OCI-LY1 (cell line): ENCODE measurements at regions not wholly inside any gene's neighbourhood (a gene's known extent, or its start where the extent isn't known, plus 50 kb on each side); places are given as distances from the start of the nearest gene placed in this dataset.

Experiments
- H2AFZ ChIP-seq: fragments of 200-600 bp; sonication (generic), shearing (Covaris generic); 2 replicates; pipeline ENCODE4 v1.6.0; 2014; ENCODE audit warnings: antibody characterized with exemption, mild to moderate bottlenecking, low read length
- H3F3A ChIP-seq: fragments of 200-600 bp; sonication (generic), shearing (Covaris generic); 2 replicates; pipeline ENCODE4 v1.6.0; 2014; ENCODE audit warnings: mild to moderate bottlenecking, antibody characterized with exemption, low read length, moderate library complexity; ENCODE audit not compliant: insufficient read depth
- H3K27ac ChIP-seq: fragments of 200-600 bp; sonication (generic); 2 replicates; pipeline ENCODE4 v1.5.1; 2014; ENCODE audit warnings: low read length, mixed run types, mild to moderate bottlenecking, low read depth; ENCODE audit not compliant: poor library complexity, severe bottlenecking
- H3K27me3 ChIP-seq: fragments of 200-600 bp; sonication (generic); 2 replicates; pipeline ENCODE4 v1.6.0; 2014; ENCODE audit warnings: antibody characterized with exemption, mild to moderate bottlenecking, low read length, moderate library complexity; ENCODE audit not compliant: insufficient read depth
- H3K36me3 ChIP-seq: fragments of 200-600 bp; sonication (generic); 2 replicates; pipeline ENCODE4 v1.6.1; 2014; ENCODE audit warnings: mild to moderate bottlenecking, antibody characterized with exemption, low read length, moderate library complexity, mixed read lengths; ENCODE audit not compliant: insufficient read depth
- H3K4me1 ChIP-seq: fragments of 200-600 bp; sonication (generic); 2 replicates; pipeline ENCODE4 v1.5.1; 2014; ENCODE audit warnings: mild to moderate bottlenecking, low read length, moderate library complexity; ENCODE audit not compliant: insufficient read depth, severe bottlenecking
- H3K4me2 ChIP-seq: fragments of 200-600 bp; sonication (generic), shearing (Covaris generic); 2 replicates; pipeline ENCODE4 v1.6.1; 2014; ENCODE audit warnings: low read length
- H3K4me3 ChIP-seq: fragments of 200-600 bp; sonication (generic); 2 replicates; pipeline ENCODE4 v1.5.1; 2014; ENCODE audit warnings: low read length, low read depth, mild to moderate bottlenecking, mixed read lengths; ENCODE audit not compliant: poor library complexity, severe bottlenecking
- H3K79me2 ChIP-seq: fragments of 200-600 bp; shearing (Covaris generic); 2 replicates; pipeline ENCODE4 v1.6.1; 2016; ENCODE audit warnings: mixed run types, low read length, mixed read lengths; ENCODE audit not compliant: insufficient read depth
- H3K9ac ChIP-seq: fragments of 200-600 bp; sonication (generic), shearing (Covaris generic); 2 replicates; pipeline ENCODE4 v1.6.1; 2014; ENCODE audit warnings: mild to moderate bottlenecking, low read length, mixed read lengths
- H3K9me2 ChIP-seq: fragments of 200-600 bp; sonication (generic), shearing (Covaris generic); 2 replicates; pipeline ENCODE4 v1.6.1; 2014; ENCODE audit warnings: low read depth, mild to moderate bottlenecking, low read length, mixed read lengths
- H3K9me3 ChIP-seq: fragments of 200-600 bp; shearing (Covaris generic); 2 replicates; pipeline ENCODE4 v1.6.1; 2014; ENCODE audit warnings: low read length, mixed read lengths
- H4K20me1 ChIP-seq: fragments of 200-600 bp; sonication (generic), shearing (Covaris generic); 2 replicates; pipeline ENCODE4 v1.6.0; 2016; ENCODE audit warnings: mild to moderate bottlenecking, low read length; ENCODE audit not compliant: insufficient read depth
- CTCF ChIP-seq: fragments of 200-600 bp; sonication (generic), shearing (Covaris generic); IDR thresholded peaks from 2 replicates; pipeline ENCODE4 v1.5.1; 2017; ENCODE audit warnings: mild to moderate bottlenecking, antibody characterized with exemption, low read length, moderate library complexity, mixed read lengths
- EZH2 ChIP-seq: fragments of 200-600 bp; sonication (generic), shearing (Covaris generic); IDR thresholded peaks from 2 replicates; pipeline ENCODE4 v1.8.0; 2017; ENCODE audit warnings: borderline replicate concordance, mixed run types, mild to moderate bottlenecking, antibody characterized with exemption, low read length, moderate library complexity, mixed read lengths

GRCh38 chr20:11861479-11861878, 56.2 kb upstream of the BTBD3 start:
- no peaks in the 10 kb centered on the region for H3K9me3 ChIP-seq
- H2AFZ ChIP-seq = no peak overlapping the region
- H3F3A ChIP-seq = no peaks in the 10 kb centered on the region
- no peaks in the 10 kb centered on the region for H3K27me3 ChIP-seq
- H4K20me1 ChIP-seq = no peaks in the 10 kb centered on the region
- no peak for TF ChIP-seq CTCF
- no peak for TF ChIP-seq EZH2
- no peaks in the 10 kb centered on the region for H3K36me3 ChIP-seq
- H3K4me3 ChIP-seq = no peak overlapping the region
- H3K9me2 ChIP-seq = no peaks in the 10 kb centered on the region
- no peak overlapping the region for H3K27ac ChIP-seq
- no peaks in the 10 kb centered on the region for H3K79me2 ChIP-seq
- H3K4me1 ChIP-seq = no peaks in the 10 kb centered on the region
- no peak overlapping the region for H3K9ac ChIP-seq
- no peak overlapping the region for H3K4me2 ChIP-seq

GRCh38 chr20:11867291-11867919, 50.3 kb upstream of the BTBD3 start:
- no peak overlapping the region for H3K9ac ChIP-seq
- H3K4me3 ChIP-seq = no peak overlapping the region
- no peaks in the 10 kb centered on the region for H3K9me3 ChIP-seq
- H3F3A ChIP-seq = no peaks in the 10 kb centered on the region
- no peaks in the 10 kb centered on the region for H3K9me2 ChIP-seq
- H4K20me1 ChIP-seq = no peaks in the 10 kb centered on the region
- no peak overlapping the region for H2AFZ ChIP-seq
- no peaks in the 10 kb centered on the region for H3K27me3 ChIP-seq
- H3K36me3 ChIP-seq = no peaks in the 10 kb centered on the region
- no peak overlapping the region for H3K27ac ChIP-seq
- no peaks in the 10 kb centered on the region for H3K79me2 ChIP-seq
- H3K4me1 ChIP-seq = no peaks in the 10 kb centered on the region
- no peak overlapping the region for H3K4me2 ChIP-seq
- TF ChIP-seq EZH2 (no peak), CTCF (no peak)
